SK-N-SH (cell line): ENCODE measurements at regions not wholly inside any gene's neighbourhood (a gene's known extent, or its start where the extent isn't known, plus 50 kb on each side); places are given as distances from the start of the nearest gene placed in this dataset.

ENCODE experiments used
- CTCF ChIP-seq: fragments of 200-600 bp; sonication (generic); IDR thresholded peaks from 2 replicates; pipeline ENCODE4 v1.6.1; 2017; ENCODE audit warnings: antibody characterized with exemption, mild to moderate bottlenecking, moderate library complexity
- POLR2AphosphoS5 ChIP-seq: IDR thresholded peaks from 2 replicates; pipeline ENCODE4 v1.6.1; 2012; ENCODE audit warnings: low read depth, low read length
- SMC3 ChIP-seq: IDR thresholded peaks from 2 replicates; pipeline ENCODE4 v1.6.1; 2012; ENCODE audit warnings: low read depth, low read length, improper control_type of control experiment

- TF ChIP-seq CTCF, result no peak
- no peak for TF ChIP-seq SMC3
- TF ChIP-seq POLR2AphosphoS5, result no peak
Observed at GRCh38 chr12:87783467-87783866, 245.7 kb downstream of the C12orf50 start.
